22Rv1 (cell line): ENCODE measurements at regions not wholly inside any gene's neighbourhood (a gene's known extent, or its start where the extent isn't known, plus 50 kb on each side); places are given as distances from the start of the nearest gene placed in this dataset.

Experiments used
- H3K27ac ChIP-seq: fragments of 450-650 bp; 2 replicates; pipeline ENCODE4 v1.5.1; 2017
- CTCF ChIP-seq: fragments of 450-650 bp; IDR thresholded peaks from 2 replicates; pipeline ENCODE4 v1.5.1; 2017; ENCODE audit warnings: mild to moderate bottlenecking
- ZFX ChIP-seq: fragments of 450-650 bp; IDR thresholded peaks from 2 replicates; pipeline ENCODE4 v1.6.1; 2017; ENCODE audit warnings: antibody characterized with exemption, borderline replicate concordance

GRCh38 chr12:124147027-124147426 lies 147.9 kb upstream of the RFLNA start:
- TF ChIP-seq CTCF (no peak), ZFX (no peak)
- no peak overlapping the region for H3K27ac ChIP-seq

GRCh38 chr12:124147575-124147974 lies 147.3 kb upstream of the RFLNA start:
- no peak for TF ChIP-seq CTCF
- TF ChIP-seq ZFX, result no peak
- H3K27ac ChIP-seq, result no peak overlapping the region

GRCh38 chr12:124148481-124149273 lies 146.2 kb upstream of the RFLNA start:
- no peak overlapping the region for H3K27ac ChIP-seq
- no peak for TF ChIP-seq ZFX

- TF ChIP-seq CTCF, result no peak
- TF ChIP-seq ZFX, result no peak
- no peak overlapping the region for H3K27ac ChIP-seq
These were observed 145.6 kb upstream of the RFLNA start for GRCh38 chr12:124149287-124149686.

GRCh38 chr12:124150168-124150567 lies 144.7 kb upstream of the RFLNA start:
- TF ChIP-seq CTCF, result no peak
- TF ChIP-seq ZFX, result no peak
- no peak overlapping the region for H3K27ac ChIP-seq

- H3K27ac ChIP-seq, result no peak overlapping the region
- TF ChIP-seq CTCF, result no peak
- TF ChIP-seq ZFX, result no peak
These were observed 143.3 kb upstream of the RFLNA start for GRCh38 chr12:124151583-124151982.

GRCh38 chr12:124152731-124153130 lies 142.2 kb upstream of the RFLNA start:
- no peak for TF ChIP-seq CTCF
- no peak for TF ChIP-seq ZFX
- H3K27ac ChIP-seq, result no peak overlapping the region

GRCh38 chr12:124153392-124153791 lies 141.5 kb upstream of the RFLNA start:
- no peak overlapping the region for H3K27ac ChIP-seq
- TF ChIP-seq ZFX (no peak), CTCF (no peak)
